SK-N-SH (cell line): ENCODE measurements at regions not wholly inside any gene's neighbourhood (a gene's known extent, or its start where the extent isn't known, plus 50 kb on each side); places are given as distances from the start of the nearest gene placed in this dataset.

Experiments
- CHD2 ChIP-seq: fragments of 150-350 bp; IDR thresholded peaks from 2 replicates; pipeline ENCODE4 v1.6.1; 2018; ENCODE audit warnings: low read length; ENCODE audit not compliant: partially characterized antibody
- EP300 ChIP-seq, 2 experiments: IDR thresholded peaks; 2 replicates each; pipeline versions ENCODE4 v1.4.0 to v1.6.1; 2012; ENCODE audit warnings: borderline replicate concordance in 1 of 2, low read depth in 1 of 2, low read length in 1 of 2
- JUND ChIP-seq: IDR thresholded peaks from 2 replicates; pipeline ENCODE4 v1.4.0; 2012
- POLR2AphosphoS5 ChIP-seq: IDR thresholded peaks from 2 replicates; pipeline ENCODE4 v1.6.1; 2012; ENCODE audit warnings: low read depth, low read length
- RFX5 ChIP-seq: IDR thresholded peaks from 2 replicates; pipeline ENCODE4 v1.6.1; 2012; ENCODE audit warnings: mild to moderate bottlenecking, improper control_type of control experiment, low read length
- SMC3 ChIP-seq: IDR thresholded peaks from 2 replicates; pipeline ENCODE4 v1.6.1; 2012; ENCODE audit warnings: low read depth, low read length, improper control_type of control experiment
- TEAD4 ChIP-seq: IDR thresholded peaks from 2 replicates; pipeline ENCODE4 v1.4.0; 2012; ENCODE audit warnings: mild to moderate bottlenecking, borderline replicate concordance; ENCODE audit not compliant: insufficient read depth
- YY1 ChIP-seq: IDR thresholded peaks from 2 replicates; pipeline ENCODE4 v1.4.0; 2012; ENCODE audit warnings: low read depth, mild to moderate bottlenecking
- TF ChIP-seq, protein P1 (sequence below): IDR thresholded peaks from 2 replicates; pipeline ENCODE4 v1.4.0; 2012; ENCODE audit warnings: low read depth
- TF ChIP-seq, protein P2 (sequence below): fragments of 200-600 bp; sonication (generic); IDR thresholded peaks from 2 replicates; pipeline ENCODE4 v1.6.1; 2017; ENCODE audit warnings: antibody characterized with exemption, mild to moderate bottlenecking, moderate library complexity
- TF ChIP-seq, protein P3 (sequence below): IDR thresholded peaks from 2 replicates; pipeline ENCODE4 v1.6.1; 2012; ENCODE audit warnings: mild to moderate bottlenecking, low read depth, low read length, moderate library complexity

DNA sequence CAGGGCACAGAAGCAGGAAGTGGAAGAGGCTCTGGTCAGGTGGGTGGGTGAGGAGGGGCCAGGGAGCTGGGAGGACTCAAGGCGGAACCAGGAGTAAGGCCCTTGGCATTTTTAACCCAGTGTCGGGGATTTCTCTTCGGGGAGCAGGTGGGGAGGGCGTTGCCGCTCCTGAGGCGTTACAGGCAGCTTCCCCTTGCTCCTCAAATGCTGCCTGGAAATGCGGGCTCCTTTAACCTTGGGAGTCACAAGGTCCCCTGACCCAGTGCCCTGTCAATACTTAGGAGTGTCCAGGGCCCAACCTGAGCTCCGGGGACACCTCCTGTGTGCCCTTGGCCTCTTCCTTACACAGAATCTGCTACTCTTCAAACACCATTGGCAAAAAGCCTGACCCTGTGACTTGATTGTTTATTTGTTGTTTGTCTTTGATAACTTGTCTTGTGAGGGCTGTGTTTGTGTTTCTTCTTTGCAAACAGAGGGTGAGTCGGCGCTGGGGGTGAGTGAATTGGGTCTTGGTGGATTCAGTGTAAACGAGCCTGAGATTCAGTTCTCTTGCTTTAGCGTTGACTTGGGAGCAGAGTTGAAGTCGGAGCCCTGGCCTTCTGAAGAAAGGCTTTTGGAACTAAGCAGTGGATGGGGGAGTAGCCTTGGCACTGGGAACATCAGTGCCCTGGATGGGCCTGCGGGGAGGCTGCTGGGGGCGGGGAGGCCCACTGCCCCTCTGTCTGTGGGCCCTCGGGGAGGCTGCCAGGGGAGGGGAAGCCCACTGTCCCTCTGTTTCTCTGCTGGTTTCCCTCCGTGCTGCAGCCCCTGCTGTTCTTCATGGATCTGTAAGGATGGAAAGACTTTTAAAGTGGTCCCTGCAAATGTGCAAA lies 300.7 kb upstream of the IRX4 start:
- TF ChIP-seq, protein P1, sequence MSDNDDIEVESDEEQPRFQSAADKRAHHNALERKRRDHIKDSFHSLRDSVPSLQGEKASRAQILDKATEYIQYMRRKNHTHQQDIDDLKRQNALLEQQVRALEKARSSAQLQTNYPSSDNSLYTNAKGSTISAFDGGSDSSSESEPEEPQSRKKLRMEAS, result no peak
- TF ChIP-seq TEAD4 (no peak), YY1 (no peak), POLR2AphosphoS5 (no peak), CHD2 (no peak), RFX5 (no peak), EP300 (IDR thresholded peaks at IDR 0.05; ENCODE audit: borderline replicate concordance in 1 of 2, low read depth in 1 of 2, low read length in 1 of 2) (no peak), JUND (no peak), SMC3 (no peak)
- TF ChIP-seq, protein P2, sequence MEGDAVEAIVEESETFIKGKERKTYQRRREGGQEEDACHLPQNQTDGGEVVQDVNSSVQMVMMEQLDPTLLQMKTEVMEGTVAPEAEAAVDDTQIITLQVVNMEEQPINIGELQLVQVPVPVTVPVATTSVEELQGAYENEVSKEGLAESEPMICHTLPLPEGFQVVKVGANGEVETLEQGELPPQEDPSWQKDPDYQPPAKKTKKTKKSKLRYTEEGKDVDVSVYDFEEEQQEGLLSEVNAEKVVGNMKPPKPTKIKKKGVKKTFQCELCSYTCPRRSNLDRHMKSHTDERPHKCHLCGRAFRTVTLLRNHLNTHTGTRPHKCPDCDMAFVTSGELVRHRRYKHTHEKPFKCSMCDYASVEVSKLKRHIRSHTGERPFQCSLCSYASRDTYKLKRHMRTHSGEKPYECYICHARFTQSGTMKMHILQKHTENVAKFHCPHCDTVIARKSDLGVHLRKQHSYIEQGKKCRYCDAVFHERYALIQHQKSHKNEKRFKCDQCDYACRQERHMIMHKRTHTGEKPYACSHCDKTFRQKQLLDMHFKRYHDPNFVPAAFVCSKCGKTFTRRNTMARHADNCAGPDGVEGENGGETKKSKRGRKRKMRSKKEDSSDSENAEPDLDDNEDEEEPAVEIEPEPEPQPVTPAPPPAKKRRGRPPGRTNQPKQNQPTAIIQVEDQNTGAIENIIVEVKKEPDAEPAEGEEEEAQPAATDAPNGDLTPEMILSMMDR, result no peak
- TF ChIP-seq, protein P3, sequence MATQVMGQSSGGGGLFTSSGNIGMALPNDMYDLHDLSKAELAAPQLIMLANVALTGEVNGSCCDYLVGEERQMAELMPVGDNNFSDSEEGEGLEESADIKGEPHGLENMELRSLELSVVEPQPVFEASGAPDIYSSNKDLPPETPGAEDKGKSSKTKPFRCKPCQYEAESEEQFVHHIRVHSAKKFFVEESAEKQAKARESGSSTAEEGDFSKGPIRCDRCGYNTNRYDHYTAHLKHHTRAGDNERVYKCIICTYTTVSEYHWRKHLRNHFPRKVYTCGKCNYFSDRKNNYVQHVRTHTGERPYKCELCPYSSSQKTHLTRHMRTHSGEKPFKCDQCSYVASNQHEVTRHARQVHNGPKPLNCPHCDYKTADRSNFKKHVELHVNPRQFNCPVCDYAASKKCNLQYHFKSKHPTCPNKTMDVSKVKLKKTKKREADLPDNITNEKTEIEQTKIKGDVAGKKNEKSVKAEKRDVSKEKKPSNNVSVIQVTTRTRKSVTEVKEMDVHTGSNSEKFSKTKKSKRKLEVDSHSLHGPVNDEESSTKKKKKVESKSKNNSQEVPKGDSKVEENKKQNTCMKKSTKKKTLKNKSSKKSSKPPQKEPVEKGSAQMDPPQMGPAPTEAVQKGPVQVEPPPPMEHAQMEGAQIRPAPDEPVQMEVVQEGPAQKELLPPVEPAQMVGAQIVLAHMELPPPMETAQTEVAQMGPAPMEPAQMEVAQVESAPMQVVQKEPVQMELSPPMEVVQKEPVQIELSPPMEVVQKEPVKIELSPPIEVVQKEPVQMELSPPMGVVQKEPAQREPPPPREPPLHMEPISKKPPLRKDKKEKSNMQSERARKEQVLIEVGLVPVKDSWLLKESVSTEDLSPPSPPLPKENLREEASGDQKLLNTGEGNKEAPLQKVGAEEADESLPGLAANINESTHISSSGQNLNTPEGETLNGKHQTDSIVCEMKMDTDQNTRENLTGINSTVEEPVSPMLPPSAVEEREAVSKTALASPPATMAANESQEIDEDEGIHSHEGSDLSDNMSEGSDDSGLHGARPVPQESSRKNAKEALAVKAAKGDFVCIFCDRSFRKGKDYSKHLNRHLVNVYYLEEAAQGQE, result no peak
